CD14-positive monocyte (primary cell): ENCODE measurements at regions not wholly inside any gene's neighbourhood (a gene's known extent, or its start where the extent isn't known, plus 50 kb on each side); places are given as distances from the start of the nearest gene placed in this dataset.

Source experiments
- DNase-seq, 3 donors: peaks; one replicate each; pipeline ENCODE4 v3.0.0-alpha.2; 2011 to 2022
- H2AFZ ChIP-seq: 2 replicates; pipeline ENCODE4 v1.6.0; 2012; ENCODE audit warnings: mild to moderate bottlenecking, low read depth, low read length, inconsistent platforms; ENCODE audit not compliant: insufficient read depth, poor library complexity, severe bottlenecking
- H3K27ac ChIP-seq, 2 donors: 1 replicate in 1 of 2; 2 replicates in 1 of 2; pipeline ENCODE4 v1.5.1; 2012 to 2013; ENCODE audit warnings: low read length in 2 of 2, control low read depth in 1 of 2, inconsistent platforms in 1 of 2, low read depth in 1 of 2, mild to moderate bottlenecking in 1 of 2
- H3K27me3 ChIP-seq, 2 donors: one replicate each; pipeline versions ENCODE4 v1.6.0 to v1.6.1; 2011 to 2013; ENCODE audit warnings: low read length in 2 of 2; ENCODE audit not compliant: control insufficient read depth in 2 of 2, insufficient read depth in 2 of 2
- H3K36me3 ChIP-seq, 2 donors: replicated peaks in 1 of 2; 1 replicate in 1 of 2; 2 replicates in 1 of 2; pipeline versions ENCODE4 v1.5.1 to v1.6.1; 2012 to 2013; ENCODE audit warnings: low read length in 2 of 2, control low read depth in 1 of 2, inconsistent platforms in 1 of 2, mild to moderate bottlenecking in 1 of 2; ENCODE audit not compliant: insufficient read depth in 2 of 2, control insufficient read depth in 1 of 2
- H3K4me1 ChIP-seq, 2 donors: 1 replicate in 1 of 2; 2 replicates in 1 of 2; pipeline versions ENCODE4 v1.5.1 to v1.6.1; 2012 to 2013; ENCODE audit warnings: low read length in 2 of 2, control low read depth in 1 of 2, inconsistent platforms in 1 of 2, mild to moderate bottlenecking in 1 of 2, moderate library complexity in 1 of 2; ENCODE audit not compliant: insufficient read depth in 2 of 2, control insufficient read depth in 1 of 2
- H3K4me2 ChIP-seq: replicated peaks from 2 replicates; pipeline ENCODE3; 2012; ENCODE audit warnings: low read length, moderate library complexity, mild to moderate bottlenecking; ENCODE audit not compliant: poor library complexity, severe bottlenecking; ENCODE audit errors: extremely low read depth
- H3K4me3 ChIP-seq, 3 experiments: fragments of 200-600 bp in 1 of 3; sonication (generic) in 1 of 3; replicated peaks in 1 of 3; 1 replicate in 2 of 3; 2 replicates in 1 of 3; pipeline ENCODE4 v1.5.1; 2011 to 2013; ENCODE audit warnings: low read length in 3 of 3, mild to moderate bottlenecking in 3 of 3, control low read depth in 2 of 3, low read depth in 2 of 3, inconsistent platforms in 1 of 3, moderate library complexity in 1 of 3
- H3K79me2 ChIP-seq: 2 replicates; pipeline ENCODE4 v1.6.0; 2012; ENCODE audit warnings: mild to moderate bottlenecking, control low read depth, inconsistent platforms, low read length, moderate library complexity; ENCODE audit not compliant: insufficient read depth
- H3K9ac ChIP-seq: 2 replicates; pipeline ENCODE4 v1.6.0; 2017; ENCODE audit warnings: low read length, mild to moderate bottlenecking; ENCODE audit not compliant: insufficient read depth, poor library complexity, severe bottlenecking
- H3K9me3 ChIP-seq, 2 donors: replicated peaks in 1 of 2; 1 replicate in 1 of 2; 2 replicates in 1 of 2; pipeline versions ENCODE4 v1.5.1 to v1.6.1; 2012 to 2013; ENCODE audit warnings: low read length in 2 of 2, control low read depth in 1 of 2; ENCODE audit not compliant: control insufficient read depth in 1 of 2, insufficient read depth in 1 of 2
- H4K20me1 ChIP-seq: 2 replicates; pipeline ENCODE4 v1.6.0; 2012; ENCODE audit warnings: mild to moderate bottlenecking, low read length, control low read depth, moderate library complexity; ENCODE audit not compliant: insufficient read depth
- H3K27ac Mint-ChIP-seq, 7 donors: one replicate each; pipeline ENCODE4 v1.8.0; 2020; ENCODE audit warnings: mild to moderate bottlenecking in 7 of 7, mixed read lengths in 7 of 7, moderate library complexity in 6 of 7, inconsistent platforms in 2 of 7
- H3K27me3 Mint-ChIP-seq, 3 donors: one replicate each; pipeline ENCODE4 v1.8.0; 2021 to 2022; ENCODE audit warnings: low read depth in 3 of 3, mild to moderate bottlenecking in 3 of 3, mixed read lengths in 3 of 3, moderate library complexity in 3 of 3, inconsistent platforms in 1 of 3
- H3K36me3 Mint-ChIP-seq, 2 donors: one replicate each; pipeline ENCODE4 v1.8.0; 2020; ENCODE audit warnings: mixed read lengths in 2 of 2, inconsistent platforms in 1 of 2, mild to moderate bottlenecking in 1 of 2
- H3K4me1 Mint-ChIP-seq: one replicate; pipeline ENCODE4 v1.8.0; 2020; ENCODE audit warnings: mild to moderate bottlenecking, mixed read lengths
- H3K4me3 Mint-ChIP-seq, 2 donors: one replicate each; pipeline ENCODE4 v1.8.0; 2020; ENCODE audit warnings: mild to moderate bottlenecking in 2 of 2, mixed read lengths in 2 of 2, moderate library complexity in 1 of 2
- H3K9me3 Mint-ChIP-seq, 7 donors: one replicate each; pipeline ENCODE4 v1.8.0; 2020 to 2022; ENCODE audit warnings: mixed read lengths in 7 of 7, mild to moderate bottlenecking in 6 of 7, moderate library complexity in 6 of 7, inconsistent platforms in 2 of 7
- WGBS: methylation state at CpG from one replicate; pipeline ENCODE4 v1.1.5; 2013; ENCODE audit warnings: missing lambda C conversion rate; ENCODE audit not compliant: insufficient coverage; 5-methylcytosine and 5-hydroxymethylcytosine counted together
- intact Hi-C, 2 donors: fragments of 100-400 bp; cut with micrococcal nuclease; formaldehyde crosslinking; loops; one replicate each; pipeline versions ENCODE4 v1.15.0 to v1.15.1; 2023
- TF ChIP-seq, protein P1 (sequence below): fragments of 200-600 bp; IDR thresholded peaks from one replicate; pipeline ENCODE4 v1.8.0; 2022; ENCODE audit warnings: antibody characterized with exemption, mild to moderate bottlenecking

DNA sequence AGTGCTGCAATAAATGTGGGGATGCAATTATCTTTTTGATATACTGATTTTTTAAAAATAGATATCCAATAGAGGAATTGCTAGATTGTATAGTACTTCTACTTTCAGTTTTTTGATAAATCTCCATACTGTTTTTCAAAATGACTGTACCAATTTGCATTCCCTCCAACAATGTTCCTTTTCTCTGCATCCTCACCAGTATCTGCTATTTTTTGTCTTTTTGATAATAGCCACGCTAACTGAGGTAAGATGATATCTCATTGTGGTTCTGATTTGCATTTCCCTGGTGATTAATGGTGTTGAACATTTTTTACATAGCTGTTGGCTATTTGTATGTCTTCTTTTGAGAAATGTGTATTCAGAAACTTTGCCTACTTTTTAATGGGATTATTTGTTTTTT, 217.7 kb upstream of the MTPN start:
- no peaks in the 10 kb centered on the region for H3K4me1 ChIP-seq
- no peak for DNase-seq
- H3K27me3 Mint-ChIP-seq: no peaks in the 10 kb centered on the region
- no peak overlapping the region for H3K9ac ChIP-seq
- intact Hi-C loops: no loop called here
- no peaks in the 10 kb centered on the region for H3K36me3 ChIP-seq
- no peaks in the 10 kb centered on the region for H3K4me1 Mint-ChIP-seq
- no peak overlapping the region for H2AFZ ChIP-seq
- H3K4me3 ChIP-seq: no peak overlapping the region
- H3K9me3 Mint-ChIP-seq: peaks cover 13 to 30% (median 17%) of the 10 kb centered on the region in 7 donors
- H3K4me2 ChIP-seq: no peak overlapping the region
- TF ChIP-seq, protein P1, sequence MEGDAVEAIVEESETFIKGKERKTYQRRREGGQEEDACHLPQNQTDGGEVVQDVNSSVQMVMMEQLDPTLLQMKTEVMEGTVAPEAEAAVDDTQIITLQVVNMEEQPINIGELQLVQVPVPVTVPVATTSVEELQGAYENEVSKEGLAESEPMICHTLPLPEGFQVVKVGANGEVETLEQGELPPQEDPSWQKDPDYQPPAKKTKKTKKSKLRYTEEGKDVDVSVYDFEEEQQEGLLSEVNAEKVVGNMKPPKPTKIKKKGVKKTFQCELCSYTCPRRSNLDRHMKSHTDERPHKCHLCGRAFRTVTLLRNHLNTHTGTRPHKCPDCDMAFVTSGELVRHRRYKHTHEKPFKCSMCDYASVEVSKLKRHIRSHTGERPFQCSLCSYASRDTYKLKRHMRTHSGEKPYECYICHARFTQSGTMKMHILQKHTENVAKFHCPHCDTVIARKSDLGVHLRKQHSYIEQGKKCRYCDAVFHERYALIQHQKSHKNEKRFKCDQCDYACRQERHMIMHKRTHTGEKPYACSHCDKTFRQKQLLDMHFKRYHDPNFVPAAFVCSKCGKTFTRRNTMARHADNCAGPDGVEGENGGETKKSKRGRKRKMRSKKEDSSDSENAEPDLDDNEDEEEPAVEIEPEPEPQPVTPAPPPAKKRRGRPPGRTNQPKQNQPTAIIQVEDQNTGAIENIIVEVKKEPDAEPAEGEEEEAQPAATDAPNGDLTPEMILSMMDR: no peak
- H3K36me3 Mint-ChIP-seq: no peaks in the 10 kb centered on the region
- no peak overlapping the region for H3K4me3 Mint-ChIP-seq
- no peaks in the 10 kb centered on the region for H3K79me2 ChIP-seq
- no CpG with 5 or more reads among the region's 1 CpG for WGBS
- H3K27me3 ChIP-seq: no peaks in the 10 kb centered on the region
- H4K20me1 ChIP-seq: no peaks in the 10 kb centered on the region
- peaks cover 22 to 36% of the 10 kb centered on the region in 2 donors for H3K9me3 ChIP-seq
- no peak overlapping the region for H3K27ac ChIP-seq
- no peak overlapping the region for H3K27ac Mint-ChIP-seq

GRCh38 chr7:136193940-136194339, 216.8 kb upstream of the MTPN start:
- TF ChIP-seq, protein P1: no peak
- Histone ChIP-seq H3K4me1 (no peaks in the 10 kb centered on the region), H4K20me1 (no peaks in the 10 kb centered on the region), H2AFZ (no peak overlapping the region), H3K9ac (no peak overlapping the region), H3K36me3 (no peaks in the 10 kb centered on the region), H3K27me3 (no peaks in the 10 kb centered on the region), H3K27ac (no peak overlapping the region), H3K79me2 (no peaks in the 10 kb centered on the region), H3K4me2 (no peak overlapping the region), H3K4me3 (no peak overlapping the region), H3K9me3 (peaks cover 16 to 29% of the 10 kb centered on the region in 2 donors)
- no peak for DNase-seq
- no CpG with 5 or more reads among the region's 6 CpGs for WGBS
- Mint-ChIP-seq H3K4me1 (no peaks in the 10 kb centered on the region), H3K4me3 (no peak overlapping the region), H3K36me3 (no peaks in the 10 kb centered on the region), H3K9me3 (peaks cover 9 to 22% (median 16%) of the 10 kb centered on the region in 7 donors), H3K27ac (no peak overlapping the region), H3K27me3 (peaks cover 0 to under 1% (median 0%) of the 10 kb centered on the region in 3 donors)
- intact Hi-C loops: no loop called here
